ENCODE measurements at regions not wholly inside any gene's neighbourhood (a gene's known extent, or its start where the extent isn't known, plus 50 kb on each side); places are given as distances from the start of the nearest gene placed in this dataset.

GRCh38 chr14:85447883-85448282, 82.1 kb upstream of the FLRT2 start:
- no peak for TF ChIP-seq CTCF (IDR thresholded peaks at IDR 0.05; ENCODE audit: borderline replicate concordance, extremely low read depth, low read length, poor library complexity, severe bottlenecking)
- TF ChIP-seq EZH2 (IDR thresholded peaks at IDR 0.05; ENCODE audit: borderline replicate concordance, low read depth, low read length, severe bottlenecking) = no peak

Data from DND-41 (cell line).